ENCODE measurements at regions not wholly inside any gene's neighbourhood (a gene's known extent, or its start where the extent isn't known, plus 50 kb on each side); places are given as distances from the start of the nearest gene placed in this dataset.

GRCh38 chr11:10923882-10924281, 66.0 kb upstream of the ZBED5 start:
- TF ChIP-seq EZH2 (IDR thresholded peaks at IDR 0.05; ENCODE audit: insufficient read depth, poor library complexity, severe bottlenecking) (no peak), EZH2phosphoT487 (IDR thresholded peaks at IDR 0.05; ENCODE audit: insufficient read depth, low read depth) (no peak)

Data from GM23248 (cell line).